ENCODE measurements at regions not wholly inside any gene's neighbourhood (a gene's known extent, or its start where the extent isn't known, plus 50 kb on each side); places are given as distances from the start of the nearest gene placed in this dataset.

GRCh38 chr10:123395906-123396305 is 241.7 kb downstream of the BUB3 start:
- Histone ChIP-seq H2BK20ac (ENCODE audit: low read depth, low read length, poor library complexity, severe bottlenecking) (no peak overlapping the region), H3T11ph (ENCODE audit: low read length) (no peak overlapping the region), H3K14ac (ENCODE audit: insufficient read depth, low read length) (no peak overlapping the region; the same call in 1 of the 2 replicates), H4K5ac (ENCODE audit: insufficient read length, low read depth, low read length) (no peak overlapping the region), H3K79me1 (ENCODE audit: insufficient read depth, low read depth, low read length, poor library complexity, severe bottlenecking) (no peaks in the 10 kb centered on the region), H2BK15ac (ENCODE audit: low read depth, low read length) (no peak overlapping the region; the same call in 1 of the 2 replicates), H3K9ac (ENCODE audit: extremely low read depth, insufficient read length, low read length) (no peak overlapping the region), H4K20me1 (ENCODE audit: control insufficient read depth, insufficient read depth, insufficient read length) (no peaks in the 10 kb centered on the region), H3K4ac (ENCODE audit: low read depth, low read length) (no peak overlapping the region), H3K79me2 (ENCODE audit: insufficient read depth, low read length) (no peaks in the 10 kb centered on the region), H3K4me1 (ENCODE audit: insufficient read depth, low read length) (no peaks in the 10 kb centered on the region), H3K9me3 (ENCODE audit: control insufficient read depth, low read depth, low read length) (peaks cover 7% of the 10 kb centered on the region), H3K4me2 (ENCODE audit: insufficient read depth, insufficient read length, low read length) (no peak overlapping the region), H2BK5ac (ENCODE audit: insufficient read length, low read length) (no peak overlapping the region), H4K8ac (replicated peaks; ENCODE audit: insufficient read length, low read depth, low read length) (no peak overlapping the region), H3K23me2 (ENCODE audit: insufficient read length, low read depth, low read length, poor library complexity, severe bottlenecking) (no peaks in the 10 kb centered on the region), H2BK120ac (ENCODE audit: low read depth, low read length, poor library complexity, severe bottlenecking) (no peak overlapping the region), H4K91ac (ENCODE audit: insufficient read length, low read depth, low read length) (no peak overlapping the region), H3K56ac (ENCODE audit: insufficient read length, low read depth, low read length) (no peak overlapping the region), H3K27me3 (ENCODE audit: insufficient read depth, low read length) (no peaks in the 10 kb centered on the region), H2BK12ac (ENCODE audit: insufficient read length, low read depth, low read length) (no peak overlapping the region), H3K27ac (ENCODE audit: insufficient read length, low read depth, low read length) (no peak overlapping the region), H3K23ac (ENCODE audit: insufficient read length, low read depth, low read length) (no peak overlapping the region), H3K18ac (ENCODE audit: insufficient read length, low read depth, low read length) (no peak overlapping the region), H2AFZ (ENCODE audit: low read length) (no peak overlapping the region), H2AK5ac (ENCODE audit: insufficient read length, low read length) (no peak overlapping the region)
- H3K4me3 Mint-ChIP-seq, result no peak overlapping the region
- H3K4me1 Mint-ChIP-seq, result peaks cover 0 to 1% of the 10 kb centered on the region in 2 experiments; a peak in 2 of 4 replicates
- H3K27ac Mint-ChIP-seq, result no peak overlapping the region
- 0 out of 2 replicates have a peak, but pooled peaks cover 1% of the 10 kb centered on the region for H3K27me3 Mint-ChIP-seq (ENCODE audit: low read depth)
- TF ChIP-seq, protein P1, sequence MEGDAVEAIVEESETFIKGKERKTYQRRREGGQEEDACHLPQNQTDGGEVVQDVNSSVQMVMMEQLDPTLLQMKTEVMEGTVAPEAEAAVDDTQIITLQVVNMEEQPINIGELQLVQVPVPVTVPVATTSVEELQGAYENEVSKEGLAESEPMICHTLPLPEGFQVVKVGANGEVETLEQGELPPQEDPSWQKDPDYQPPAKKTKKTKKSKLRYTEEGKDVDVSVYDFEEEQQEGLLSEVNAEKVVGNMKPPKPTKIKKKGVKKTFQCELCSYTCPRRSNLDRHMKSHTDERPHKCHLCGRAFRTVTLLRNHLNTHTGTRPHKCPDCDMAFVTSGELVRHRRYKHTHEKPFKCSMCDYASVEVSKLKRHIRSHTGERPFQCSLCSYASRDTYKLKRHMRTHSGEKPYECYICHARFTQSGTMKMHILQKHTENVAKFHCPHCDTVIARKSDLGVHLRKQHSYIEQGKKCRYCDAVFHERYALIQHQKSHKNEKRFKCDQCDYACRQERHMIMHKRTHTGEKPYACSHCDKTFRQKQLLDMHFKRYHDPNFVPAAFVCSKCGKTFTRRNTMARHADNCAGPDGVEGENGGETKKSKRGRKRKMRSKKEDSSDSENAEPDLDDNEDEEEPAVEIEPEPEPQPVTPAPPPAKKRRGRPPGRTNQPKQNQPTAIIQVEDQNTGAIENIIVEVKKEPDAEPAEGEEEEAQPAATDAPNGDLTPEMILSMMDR (conservative IDR thresholded peaks at IDR 0.05), result no peak
- DNase-seq, result no peak
- H3K9me3 Mint-ChIP-seq, result peaks cover 15 to 18% of the 10 kb centered on the region in 2 experiments
- WGBS (ENCODE audit: extremely low coverage, insufficient read length, low lambda C conversion rate), result no CpG with 5 or more reads among the region's 6 CpGs
- peaks cover 10 to 19% (median 14%) of the 10 kb centered on the region in 3 experiments for H3K36me3 Mint-ChIP-seq (ENCODE audit: insufficient read depth in 1 of 3, low read depth in 3 of 3)

Data from H9 (cell line).